ENCODE measurements at regions not wholly inside any gene's neighbourhood (a gene's known extent, or its start where the extent isn't known, plus 50 kb on each side); places are given as distances from the start of the nearest gene placed in this dataset.

DNA sequence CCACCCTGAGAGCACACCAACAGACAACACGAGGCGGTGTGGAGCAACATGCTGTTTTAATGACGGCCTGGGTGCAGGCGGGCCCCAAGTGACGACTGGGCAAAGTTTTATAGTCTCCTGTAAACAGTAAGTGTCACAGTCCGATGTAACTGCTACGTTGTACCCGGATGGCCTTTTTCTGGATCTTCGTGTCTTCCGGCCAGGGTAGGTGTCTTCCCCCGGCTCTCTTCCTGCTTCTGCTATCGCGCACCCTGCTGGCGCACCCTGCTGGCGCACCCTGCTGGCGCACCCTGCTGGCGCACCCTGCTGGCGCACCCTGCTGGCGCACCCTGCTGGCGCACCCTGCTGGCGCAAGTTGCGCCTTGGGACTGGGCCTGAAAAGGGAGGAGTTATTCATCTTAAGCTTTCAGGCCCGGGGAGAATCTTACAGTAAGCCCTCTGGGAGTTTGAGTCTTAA lies 143.0 kb upstream of the TARS1 start:
- intact Hi-C loops (cut with micrococcal nuclease; ENCODE audit: unreplicated experiment), result no loop called here
- Mint-ChIP-seq H3K4me3 (ENCODE audit: low read depth, unreplicated experiment) (no peak overlapping the region), H3K27me3 (ENCODE audit: unreplicated experiment) (no peaks in the 10 kb centered on the region), H3K27ac (ENCODE audit: unreplicated experiment) (no peak overlapping the region), H3K9me3 (ENCODE audit: low read depth, unreplicated experiment) (no peaks in the 10 kb centered on the region), H3K36me3 (ENCODE audit: insufficient read depth, unreplicated experiment) (no peaks in the 10 kb centered on the region), H3K4me1 (ENCODE audit: low read depth, unreplicated experiment) (no peaks in the 10 kb centered on the region)
- BruUV-seq (replicated peaks), result no TSS peak
- CTCF ChIA-PET, result no interaction called here
- no peak for DNase-seq
- TF ChIP-seq, protein P1, sequence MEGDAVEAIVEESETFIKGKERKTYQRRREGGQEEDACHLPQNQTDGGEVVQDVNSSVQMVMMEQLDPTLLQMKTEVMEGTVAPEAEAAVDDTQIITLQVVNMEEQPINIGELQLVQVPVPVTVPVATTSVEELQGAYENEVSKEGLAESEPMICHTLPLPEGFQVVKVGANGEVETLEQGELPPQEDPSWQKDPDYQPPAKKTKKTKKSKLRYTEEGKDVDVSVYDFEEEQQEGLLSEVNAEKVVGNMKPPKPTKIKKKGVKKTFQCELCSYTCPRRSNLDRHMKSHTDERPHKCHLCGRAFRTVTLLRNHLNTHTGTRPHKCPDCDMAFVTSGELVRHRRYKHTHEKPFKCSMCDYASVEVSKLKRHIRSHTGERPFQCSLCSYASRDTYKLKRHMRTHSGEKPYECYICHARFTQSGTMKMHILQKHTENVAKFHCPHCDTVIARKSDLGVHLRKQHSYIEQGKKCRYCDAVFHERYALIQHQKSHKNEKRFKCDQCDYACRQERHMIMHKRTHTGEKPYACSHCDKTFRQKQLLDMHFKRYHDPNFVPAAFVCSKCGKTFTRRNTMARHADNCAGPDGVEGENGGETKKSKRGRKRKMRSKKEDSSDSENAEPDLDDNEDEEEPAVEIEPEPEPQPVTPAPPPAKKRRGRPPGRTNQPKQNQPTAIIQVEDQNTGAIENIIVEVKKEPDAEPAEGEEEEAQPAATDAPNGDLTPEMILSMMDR (IDR thresholded peaks at IDR 0.05; ENCODE audit: unreplicated experiment), result no peak

DNA sequence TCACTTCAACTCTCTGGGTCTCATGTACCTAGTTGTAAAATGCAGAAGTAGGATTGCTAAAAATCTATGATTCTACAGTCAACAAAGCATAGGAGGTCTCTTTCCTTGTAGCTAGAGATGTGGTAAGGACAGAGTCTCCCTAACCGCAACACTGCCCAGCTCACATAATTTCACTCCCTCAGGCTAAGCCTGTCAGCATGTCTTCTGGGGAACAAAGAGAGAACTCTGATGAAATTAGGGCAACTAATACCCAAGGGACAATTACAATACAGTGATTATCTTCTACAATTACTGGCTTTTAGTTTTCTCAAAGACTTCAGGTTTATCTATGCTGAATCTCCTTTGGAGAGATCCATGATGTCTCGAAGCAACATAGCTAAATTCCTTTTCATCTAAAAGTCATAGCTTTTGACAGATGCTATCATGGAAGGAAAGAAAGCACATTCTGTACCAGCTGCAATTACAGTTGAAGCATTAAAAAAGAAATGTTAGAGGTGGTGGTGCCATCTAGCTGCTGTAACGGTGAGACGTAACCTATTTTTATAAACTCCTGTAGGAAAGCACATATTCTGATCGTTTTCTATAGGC lies 141.1 kb upstream of the TARS1 start:
- H3K36me3 Mint-ChIP-seq (ENCODE audit: insufficient read depth, unreplicated experiment), result no peaks in the 10 kb centered on the region
- intact Hi-C loops (cut with micrococcal nuclease; ENCODE audit: unreplicated experiment), result loop anchor here (5.0 to 10.0 kb wide), 3 partner anchors 375 to 675 kb away; no protein-coding TSS in a partner anchor
- CTCF ChIA-PET, result interaction anchor here (0.6 to 1.3 kb wide), 2 partner anchors 9 to 118 kb away, joined by 3 to 4 read pairs; no protein-coding TSS in a partner anchor
- no peak overlapping the region for H3K4me3 Mint-ChIP-seq (ENCODE audit: low read depth, unreplicated experiment)
- no peak overlapping the region for H3K27ac Mint-ChIP-seq (ENCODE audit: unreplicated experiment)
- no peaks in the 10 kb centered on the region for H3K27me3 Mint-ChIP-seq (ENCODE audit: unreplicated experiment)
- peak; percentile 21 for DNase-seq
- H3K9me3 Mint-ChIP-seq (ENCODE audit: low read depth, unreplicated experiment), result no peaks in the 10 kb centered on the region
- TF ChIP-seq, protein P1 (IDR thresholded peaks at IDR 0.05; ENCODE audit: unreplicated experiment), result no peak
- no peaks in the 10 kb centered on the region for H3K4me1 Mint-ChIP-seq (ENCODE audit: low read depth, unreplicated experiment)
- no TSS peak for BruUV-seq (replicated peaks)

DNA sequence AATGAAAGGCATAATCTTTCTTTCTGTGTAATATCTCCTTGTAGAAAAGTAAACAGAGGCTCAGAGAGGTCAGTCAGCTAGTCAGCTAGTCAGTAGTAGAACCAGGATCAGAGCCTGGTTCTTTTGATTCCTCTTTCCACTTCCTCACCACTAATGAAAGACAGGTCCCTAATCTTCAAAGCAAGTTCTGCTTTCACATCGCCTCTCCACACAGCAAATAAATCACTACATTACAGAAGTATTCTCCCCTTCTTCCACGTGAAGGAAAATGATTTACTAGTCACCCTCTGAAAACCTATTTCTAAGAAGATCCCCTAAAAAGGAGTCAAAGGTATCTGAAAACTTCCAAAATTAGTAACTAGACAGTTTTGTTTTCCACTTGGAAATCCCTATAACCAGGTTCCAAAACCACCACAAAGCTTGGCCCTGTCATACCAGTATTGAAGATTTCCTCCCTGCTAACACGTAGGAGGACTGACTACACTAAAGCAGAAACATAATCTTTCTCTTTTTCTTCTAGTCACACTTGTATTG lies 140.5 kb upstream of the TARS1 start:
- Mint-ChIP-seq H3K4me1 (ENCODE audit: low read depth, unreplicated experiment) (no peaks in the 10 kb centered on the region), H3K27ac (ENCODE audit: unreplicated experiment) (no peak overlapping the region), H3K4me3 (ENCODE audit: low read depth, unreplicated experiment) (no peak overlapping the region), H3K27me3 (ENCODE audit: unreplicated experiment) (no peaks in the 10 kb centered on the region), H3K36me3 (ENCODE audit: insufficient read depth, unreplicated experiment) (no peaks in the 10 kb centered on the region), H3K9me3 (ENCODE audit: low read depth, unreplicated experiment) (no peaks in the 10 kb centered on the region)
- DNase-seq, result no peak
- intact Hi-C loops (cut with micrococcal nuclease; ENCODE audit: unreplicated experiment), result loop anchor here (5.0 to 10.0 kb wide), 3 partner anchors 375 to 675 kb away; no protein-coding TSS in a partner anchor
- BruUV-seq (replicated peaks), result no TSS peak
- TF ChIP-seq, protein P1 (IDR thresholded peaks at IDR 0.05; ENCODE audit: unreplicated experiment), result no peak
- CTCF ChIA-PET, result interaction anchor here (0.6 to 1.3 kb wide), 2 partner anchors 9 to 119 kb away, joined by 3 to 4 read pairs; no protein-coding TSS in a partner anchor

DNA sequence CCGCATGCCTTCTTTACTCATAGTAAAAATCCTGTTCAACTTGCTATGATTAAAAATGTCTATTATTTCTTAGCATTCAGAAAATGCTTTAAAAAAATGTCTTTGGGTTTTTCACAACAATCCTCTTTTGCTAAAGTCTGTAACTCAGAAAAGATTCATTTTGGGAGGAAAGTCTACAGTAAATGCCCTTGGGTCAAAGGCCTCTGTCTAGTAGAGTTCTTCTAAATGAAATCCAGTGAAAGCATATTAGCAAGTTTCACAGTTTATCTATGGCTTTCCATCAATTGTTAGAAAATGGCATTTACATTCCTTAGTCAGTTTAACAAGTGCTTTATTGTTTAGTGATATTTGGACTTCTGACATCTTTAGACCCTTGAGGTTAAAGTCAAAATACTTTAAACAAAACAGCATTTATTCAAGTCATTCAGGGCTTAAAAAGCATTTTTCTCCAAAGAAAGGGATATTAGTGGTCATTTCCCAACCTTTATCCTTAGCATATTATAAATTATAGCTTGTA lies 137.1 kb upstream of the TARS1 start:
- Mint-ChIP-seq H3K36me3 (ENCODE audit: insufficient read depth, unreplicated experiment) (no peaks in the 10 kb centered on the region), H3K27me3 (ENCODE audit: unreplicated experiment) (no peaks in the 10 kb centered on the region), H3K4me3 (ENCODE audit: low read depth, unreplicated experiment) (no peak overlapping the region), H3K4me1 (ENCODE audit: low read depth, unreplicated experiment) (peaks cover 2% of the 10 kb centered on the region), H3K27ac (ENCODE audit: unreplicated experiment) (no peak overlapping the region), H3K9me3 (ENCODE audit: low read depth, unreplicated experiment) (no peaks in the 10 kb centered on the region)
- intact Hi-C loops (cut with micrococcal nuclease; ENCODE audit: unreplicated experiment), result loop anchor here (5.0 to 10.0 kb wide), 3 partner anchors 379 to 679 kb away; no protein-coding TSS in a partner anchor
- CTCF ChIA-PET, result no interaction called here
- BruUV-seq (replicated peaks), result no TSS peak
- TF ChIP-seq, protein P1 (IDR thresholded peaks at IDR 0.05; ENCODE audit: unreplicated experiment), result no peak
- DNase-seq, result no peak
